H9 (cell line): ENCODE measurements at regions not wholly inside any gene's neighbourhood (a gene's known extent, or its start where the extent isn't known, plus 50 kb on each side); places are given as distances from the start of the nearest gene placed in this dataset.

ENCODE experiments used
- DNase-seq: peaks from one replicate; pipeline ENCODE4 v3.0.0-alpha.2; 2017
- H2AFZ ChIP-seq: one replicate; pipeline ENCODE4 v1.6.1; 2013; ENCODE audit warnings: mild to moderate bottlenecking, low read length, control low read depth, moderate library complexity
- H2AK5ac ChIP-seq: 2 replicates; pipeline ENCODE4 v1.6.1; 2013; ENCODE audit warnings: low read length, control low read depth, mixed read lengths; ENCODE audit not compliant: insufficient read length
- H2BK120ac ChIP-seq: one replicate; pipeline ENCODE4 v1.6.1; 2013; ENCODE audit warnings: low read depth, mild to moderate bottlenecking, low read length, control low read depth, inconsistent platforms; ENCODE audit not compliant: poor library complexity, severe bottlenecking
- H2BK12ac ChIP-seq: 2 replicates; pipeline ENCODE4 v1.6.1; 2013; ENCODE audit warnings: low read length, control low read depth, mixed read lengths, low read depth; ENCODE audit not compliant: insufficient read length
- H2BK15ac ChIP-seq: 2 replicates; pipeline ENCODE4 v1.6.1; 2013; ENCODE audit warnings: low read depth, low read length, control low read depth
- H2BK20ac ChIP-seq: one replicate; pipeline ENCODE4 v1.6.1; 2013; ENCODE audit warnings: low read depth, mild to moderate bottlenecking, low read length, control low read depth, inconsistent platforms; ENCODE audit not compliant: poor library complexity, severe bottlenecking
- H2BK5ac ChIP-seq: 2 replicates; pipeline ENCODE4 v1.6.1; 2013; ENCODE audit warnings: low read length, control low read depth, mixed read lengths; ENCODE audit not compliant: insufficient read length
- H3K14ac ChIP-seq: 2 replicates; pipeline ENCODE4 v1.6.1; 2013; ENCODE audit warnings: low read length, control low read depth; ENCODE audit not compliant: insufficient read depth
- H3K18ac ChIP-seq: 2 replicates; pipeline ENCODE4 v1.6.1; 2013; ENCODE audit warnings: low read depth, mild to moderate bottlenecking, mixed read lengths, low read length, control low read depth; ENCODE audit not compliant: insufficient read length
- H3K23ac ChIP-seq: 2 replicates; pipeline ENCODE4 v1.6.1; 2013; ENCODE audit warnings: low read length, control low read depth, mixed read lengths, low read depth; ENCODE audit not compliant: insufficient read length
- H3K23me2 ChIP-seq: 2 replicates; pipeline ENCODE4 v1.6.1; 2013; ENCODE audit warnings: low read depth, mild to moderate bottlenecking, mixed read lengths, low read length, control low read depth; ENCODE audit not compliant: insufficient read length, poor library complexity, severe bottlenecking
- H3K27ac ChIP-seq: 2 replicates; pipeline ENCODE4 v1.5.1; 2013; ENCODE audit warnings: low read length, control low read depth, mixed read lengths, low read depth; ENCODE audit not compliant: insufficient read length
- H3K27me3 ChIP-seq: 2 replicates; pipeline ENCODE4 v1.6.1; 2013; ENCODE audit warnings: low read length, control low read depth, inconsistent platforms; ENCODE audit not compliant: insufficient read depth
- H3K4ac ChIP-seq: 2 replicates; pipeline ENCODE4 v1.6.1; 2013; ENCODE audit warnings: low read depth, mild to moderate bottlenecking, control low read depth, inconsistent platforms, low read length, moderate library complexity
- H3K4me1 ChIP-seq: 2 replicates; pipeline ENCODE4 v1.6.1; 2013; ENCODE audit warnings: low read length, control low read depth, inconsistent platforms; ENCODE audit not compliant: insufficient read depth
- H3K4me2 ChIP-seq: 2 replicates; pipeline ENCODE4 v1.6.1; 2013; ENCODE audit warnings: low read length, control low read depth, mixed read lengths; ENCODE audit not compliant: insufficient read length, insufficient read depth
- H3K56ac ChIP-seq: 2 replicates; pipeline ENCODE4 v1.6.1; 2013; ENCODE audit warnings: low read depth, mild to moderate bottlenecking, mixed read lengths, low read length, control low read depth; ENCODE audit not compliant: insufficient read length
- H3K79me1 ChIP-seq: 2 replicates; pipeline ENCODE4 v1.6.1; 2013; ENCODE audit warnings: low read depth, mild to moderate bottlenecking, moderate library complexity, low read length, control low read depth, inconsistent platforms; ENCODE audit not compliant: insufficient read depth, poor library complexity, severe bottlenecking
- H3K79me2 ChIP-seq: 2 replicates; pipeline ENCODE4 v1.6.1; 2013; ENCODE audit warnings: low read length, control low read depth, inconsistent platforms; ENCODE audit not compliant: insufficient read depth
- H3K9ac ChIP-seq: 2 replicates; pipeline ENCODE4 v1.6.1; 2013; ENCODE audit warnings: low read length, control low read depth, mixed read lengths; ENCODE audit not compliant: insufficient read length; ENCODE audit errors: extremely low read depth
- H3K9me3 ChIP-seq: one replicate; pipeline ENCODE4 v1.6.1; 2013; ENCODE audit warnings: low read depth, low read length, inconsistent platforms; ENCODE audit not compliant: control insufficient read depth
- H3T11ph ChIP-seq: one replicate; pipeline ENCODE4 v1.6.1; 2013; ENCODE audit warnings: mild to moderate bottlenecking, low read length, control low read depth, inconsistent platforms
- H4K20me1 ChIP-seq: one replicate; pipeline ENCODE4 v1.6.1; 2013; ENCODE audit not compliant: control insufficient read depth, insufficient read length, insufficient read depth
- H4K5ac ChIP-seq: 2 replicates; pipeline ENCODE4 v1.6.1; 2013; ENCODE audit warnings: low read depth, mild to moderate bottlenecking, mixed read lengths, low read length, control low read depth; ENCODE audit not compliant: insufficient read length
- H4K8ac ChIP-seq: replicated peaks from 2 replicates; pipeline ENCODE4 v1.6.1; 2013; ENCODE audit warnings: low read length, control low read depth, mixed read lengths, low read depth; ENCODE audit not compliant: insufficient read length
- H4K91ac ChIP-seq: 2 replicates; pipeline ENCODE4 v1.6.1; 2013; ENCODE audit warnings: low read depth, mild to moderate bottlenecking, moderate library complexity, mixed read lengths, low read length, control low read depth; ENCODE audit not compliant: insufficient read length
- H3K27ac Mint-ChIP-seq, 3 experiments: 2 replicates in 2 of 3; 3 replicates in 1 of 3; pipeline ENCODE4 v1.8.0; 2020 to 2021; ENCODE audit warnings: mixed read lengths in 3 of 3, mild to moderate bottlenecking in 1 of 3, moderate library complexity in 1 of 3
- H3K27me3 Mint-ChIP-seq: 2 replicates; pipeline ENCODE4 v1.8.0; 2021; ENCODE audit warnings: low read depth, mild to moderate bottlenecking, moderate library complexity, mixed read lengths
- H3K36me3 Mint-ChIP-seq, 3 experiments: 2 replicates in 2 of 3; 3 replicates in 1 of 3; pipeline ENCODE4 v1.8.0; 2020 to 2021; ENCODE audit warnings: low read depth in 3 of 3, mixed read lengths in 3 of 3; ENCODE audit not compliant: insufficient read depth in 1 of 3
- H3K4me1 Mint-ChIP-seq, 2 experiments: 2 replicates each; pipeline ENCODE4 v1.8.0; 2020; ENCODE audit warnings: mixed read lengths in 2 of 2
- H3K4me3 Mint-ChIP-seq, 2 experiments: 2 replicates in 1 of 2; 3 replicates in 1 of 2; pipeline ENCODE4 v1.8.0; 2020 to 2021; ENCODE audit warnings: mild to moderate bottlenecking in 2 of 2, mixed read lengths in 2 of 2, moderate library complexity in 1 of 2
- H3K9me3 Mint-ChIP-seq, 2 experiments: 2 replicates in 1 of 2; 3 replicates in 1 of 2; pipeline ENCODE4 v1.8.0; 2020; ENCODE audit warnings: mild to moderate bottlenecking in 2 of 2, mixed read lengths in 2 of 2, moderate library complexity in 1 of 2
- TF ChIP-seq, protein P1 (sequence below): fragments of 200-600 bp; sonication (generic); conservative IDR thresholded peaks from 3 replicates; pipeline ENCODE4 v1.8.0; 2021; ENCODE audit warnings: antibody characterized with exemption, mild to moderate bottlenecking

- H3K56ac ChIP-seq: no peak overlapping the region
- H3K9ac ChIP-seq: no peak overlapping the region
- no peaks in the 10 kb centered on the region for H3K27me3 ChIP-seq
- H4K91ac ChIP-seq: no peak overlapping the region
- no peak overlapping the region for H2BK12ac ChIP-seq
- TF ChIP-seq, protein P1, sequence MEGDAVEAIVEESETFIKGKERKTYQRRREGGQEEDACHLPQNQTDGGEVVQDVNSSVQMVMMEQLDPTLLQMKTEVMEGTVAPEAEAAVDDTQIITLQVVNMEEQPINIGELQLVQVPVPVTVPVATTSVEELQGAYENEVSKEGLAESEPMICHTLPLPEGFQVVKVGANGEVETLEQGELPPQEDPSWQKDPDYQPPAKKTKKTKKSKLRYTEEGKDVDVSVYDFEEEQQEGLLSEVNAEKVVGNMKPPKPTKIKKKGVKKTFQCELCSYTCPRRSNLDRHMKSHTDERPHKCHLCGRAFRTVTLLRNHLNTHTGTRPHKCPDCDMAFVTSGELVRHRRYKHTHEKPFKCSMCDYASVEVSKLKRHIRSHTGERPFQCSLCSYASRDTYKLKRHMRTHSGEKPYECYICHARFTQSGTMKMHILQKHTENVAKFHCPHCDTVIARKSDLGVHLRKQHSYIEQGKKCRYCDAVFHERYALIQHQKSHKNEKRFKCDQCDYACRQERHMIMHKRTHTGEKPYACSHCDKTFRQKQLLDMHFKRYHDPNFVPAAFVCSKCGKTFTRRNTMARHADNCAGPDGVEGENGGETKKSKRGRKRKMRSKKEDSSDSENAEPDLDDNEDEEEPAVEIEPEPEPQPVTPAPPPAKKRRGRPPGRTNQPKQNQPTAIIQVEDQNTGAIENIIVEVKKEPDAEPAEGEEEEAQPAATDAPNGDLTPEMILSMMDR: no peak
- H2AFZ ChIP-seq: no peak overlapping the region
- H2BK5ac ChIP-seq: no peak overlapping the region
- no peaks in the 10 kb centered on the region; the same call in 1 of the 2 replicates for H3K4me1 ChIP-seq
- H3K23me2 ChIP-seq: no peaks in the 10 kb centered on the region
- no peak overlapping the region for H2BK120ac ChIP-seq
- H3K27me3 Mint-ChIP-seq: no peaks in the 10 kb centered on the region
- H3K27ac ChIP-seq: no peak overlapping the region
- H3K18ac ChIP-seq: no peak overlapping the region
- no peaks in the 10 kb centered on the region; a peak in 1 of 5 replicates for H3K9me3 Mint-ChIP-seq
- no peaks in the 10 kb centered on the region for H3K79me1 ChIP-seq
- H3K79me2 ChIP-seq: no peaks in the 10 kb centered on the region
- no peak overlapping the region for H3K4me3 Mint-ChIP-seq
- H3K9me3 ChIP-seq: no peaks in the 10 kb centered on the region
- H2BK20ac ChIP-seq: no peak overlapping the region
- no peak overlapping the region for H3T11ph ChIP-seq
- no peak overlapping the region for H3K23ac ChIP-seq
- no peak overlapping the region for H4K5ac ChIP-seq
- no peak overlapping the region for H3K4ac ChIP-seq
- no peak overlapping the region for H2BK15ac ChIP-seq
- H2AK5ac ChIP-seq: no peak overlapping the region
- H3K4me1 Mint-ChIP-seq: peaks cover 16 to 17% of the 10 kb centered on the region in 2 experiments
- H3K27ac Mint-ChIP-seq: no peak overlapping the region
- H3K14ac ChIP-seq: no peak overlapping the region
- H4K8ac ChIP-seq: no peak overlapping the region
- H3K36me3 Mint-ChIP-seq: no peaks in the 10 kb centered on the region; a peak in 1 of 7 replicates
- no peak overlapping the region for H3K4me2 ChIP-seq
- no peaks in the 10 kb centered on the region for H4K20me1 ChIP-seq
- no peak for DNase-seq
Measured at GRCh38 chr4:114078636-114079035, 99.2 kb upstream of the ARSJ start.
